DMS114 treated with DMSO at 0.1 percent for 48 hours (cell line): ENCODE measurements at regions not wholly inside any gene's neighbourhood (a gene's known extent, or its start where the extent isn't known, plus 50 kb on each side); places are given as distances from the start of the nearest gene placed in this dataset.
"Not testable (repeated sequence)": the region's sequence is repeated elsewhere in the genome, so short reads cannot be mapped to it uniquely, and the experiment has no call there.

Experiments used
- DNase-seq: peaks from one replicate; lab custom pipeline; 2025; ENCODE audit not compliant: unreplicated experiment; lab: John Stamatoyannopoulos, UW

DNA sequence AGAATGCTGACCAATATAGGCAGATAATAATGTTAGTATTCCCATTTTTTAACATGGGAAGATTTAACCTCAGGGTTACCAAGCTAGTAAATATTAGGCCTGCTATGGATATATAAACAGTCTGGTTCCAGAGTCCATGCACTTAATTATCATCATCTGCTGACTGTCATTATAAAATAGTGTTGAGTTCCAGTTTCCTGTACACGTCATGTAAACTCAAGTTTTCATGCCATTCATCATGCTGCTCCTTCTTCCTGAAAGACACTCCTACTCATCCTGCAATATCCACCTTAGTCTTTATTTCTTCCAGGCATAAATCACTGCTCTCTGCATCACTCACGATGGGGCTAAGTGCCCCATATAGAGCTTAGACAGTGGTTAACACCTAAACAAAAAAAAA lies 420.8 kb upstream of the SPHKAP start:
- no peak for DNase-seq

DNA sequence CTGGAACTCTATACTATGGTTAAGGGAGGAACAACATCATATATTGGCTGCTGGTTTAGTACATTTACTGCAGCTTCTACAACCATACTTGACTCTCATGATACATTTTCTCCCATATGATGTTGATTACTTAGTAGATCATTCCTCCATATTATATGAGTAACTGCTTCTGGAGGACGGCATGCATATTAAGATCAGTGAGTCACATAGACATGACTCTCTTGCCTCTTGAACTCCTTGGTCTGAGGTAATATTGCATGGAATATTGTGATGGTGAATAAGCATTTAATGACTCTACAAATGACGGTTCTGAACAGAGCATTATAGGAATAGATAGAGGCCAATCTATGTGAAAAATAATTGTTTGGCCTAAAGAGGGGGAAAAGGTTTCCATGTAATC lies 418.8 kb upstream of the SPHKAP start:
- DNase-seq: no peak

DNA sequence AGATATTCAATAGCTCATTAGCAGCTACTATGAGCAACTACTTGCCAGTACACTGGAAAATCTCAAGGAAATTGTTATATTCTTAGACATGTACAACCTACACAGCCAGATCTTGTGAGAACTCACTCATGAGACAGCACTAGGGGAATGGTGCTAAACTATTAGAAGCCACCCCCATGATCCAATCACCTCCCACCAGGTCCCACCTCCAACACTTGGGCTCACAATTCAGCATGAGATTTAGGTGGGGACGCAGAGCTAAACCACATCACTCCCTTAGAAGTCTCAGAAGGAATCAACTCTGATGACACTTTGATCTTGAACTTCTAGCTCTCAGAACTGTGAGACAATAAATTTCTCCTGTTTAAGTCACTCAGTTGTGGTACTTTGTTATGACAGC lies 418.3 kb upstream of the SPHKAP start:
- no peak for DNase-seq

DNA sequence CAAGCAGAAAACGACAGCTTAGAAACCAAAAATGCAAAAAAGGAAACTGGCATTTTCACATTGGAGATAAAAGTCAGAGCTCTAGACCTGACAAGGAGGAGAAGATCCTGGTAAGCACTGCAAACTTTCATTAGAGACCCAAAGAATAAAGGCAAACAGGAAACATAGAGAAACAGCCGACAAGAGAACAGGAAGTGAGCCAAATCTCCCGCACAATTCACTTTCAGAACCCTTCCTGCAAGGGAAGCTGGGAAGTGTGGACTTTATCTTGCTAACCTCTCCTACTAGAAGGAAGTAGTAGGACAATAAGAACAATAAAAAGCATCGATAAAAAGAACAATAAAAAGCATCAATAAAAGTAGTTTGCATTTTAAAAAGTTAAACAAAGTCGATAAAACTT lies 417.8 kb upstream of the SPHKAP start:
- DNase-seq: no peak

DNA sequence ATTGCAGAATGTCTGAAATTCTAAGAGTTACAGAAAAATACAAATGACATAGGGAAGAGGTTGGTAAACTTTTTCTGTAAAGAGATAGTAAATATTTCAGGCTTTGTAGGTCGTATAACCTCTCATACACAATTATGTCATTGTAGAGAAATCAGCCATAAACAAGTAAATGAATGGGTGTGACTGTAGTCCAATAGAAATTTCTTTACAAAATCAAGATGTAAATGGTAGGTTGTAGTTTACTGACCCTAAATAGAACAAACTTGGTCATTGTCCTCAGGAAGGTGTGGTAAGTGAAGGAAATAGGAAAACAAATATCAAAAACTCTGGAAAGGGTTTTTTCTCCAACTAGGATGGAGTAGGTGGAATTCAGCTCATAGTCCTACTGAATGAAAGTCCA lies 415.5 kb upstream of the SPHKAP start:
- no peak for DNase-seq

DNA sequence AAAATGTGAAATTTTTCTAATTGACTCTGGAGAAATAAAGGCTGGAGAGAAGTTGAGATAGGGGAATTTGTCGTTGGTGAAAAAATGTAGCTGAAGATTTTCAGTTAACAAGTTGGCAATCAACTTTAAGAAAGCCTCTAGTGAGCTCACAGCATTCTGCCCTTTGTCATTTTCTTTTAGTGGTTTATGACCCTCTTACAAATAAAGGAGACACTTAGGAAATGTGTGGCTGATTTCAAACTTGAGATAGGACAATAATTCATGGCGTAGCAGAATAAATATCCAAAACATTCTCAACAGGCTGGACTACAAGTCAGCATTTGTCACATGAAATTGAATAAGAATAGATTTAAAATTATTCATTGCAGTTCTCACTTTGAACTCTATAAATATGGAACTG lies 412.5 kb upstream of the SPHKAP start:
- DNase-seq: no peak

DNA sequence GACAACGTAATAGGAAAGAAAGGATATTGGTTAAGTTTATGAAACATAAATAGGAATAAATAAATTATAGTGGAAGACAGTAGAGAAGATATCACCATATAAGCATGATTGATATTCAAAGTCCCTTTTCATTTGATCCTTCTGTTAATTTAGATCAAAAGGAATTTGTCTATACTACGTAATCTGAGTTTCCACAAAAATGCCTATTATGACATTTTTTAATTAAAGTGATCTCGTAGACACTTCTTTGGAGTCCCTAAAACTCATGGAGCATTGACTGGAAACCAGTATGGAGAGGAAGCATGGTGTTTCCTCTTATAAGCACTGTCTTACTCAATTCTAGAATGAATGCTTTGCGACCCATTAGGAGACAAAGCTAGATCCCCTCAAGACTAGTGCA lies 411.4 kb upstream of the SPHKAP start:
- DNase-seq: no peak

DNA sequence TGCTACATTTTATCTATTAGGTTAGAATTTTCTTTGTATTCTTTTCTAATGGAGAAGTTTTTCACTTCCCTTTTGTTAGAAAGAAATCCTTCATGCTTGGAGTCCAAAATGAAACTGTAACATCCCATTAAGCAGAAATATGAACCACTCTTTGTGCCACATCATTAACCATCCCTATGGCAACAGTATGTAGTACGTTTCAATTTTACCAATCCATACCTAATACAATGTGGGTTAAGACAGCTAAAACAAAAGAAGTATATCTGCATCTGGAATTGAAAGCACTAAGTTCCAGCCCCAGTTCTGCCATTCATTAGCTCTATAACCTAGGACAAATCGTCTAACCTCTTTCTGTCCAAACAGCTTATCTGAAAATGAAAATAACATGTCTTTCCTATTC lies 409.2 kb upstream of the SPHKAP start:
- no peak for DNase-seq

DNA sequence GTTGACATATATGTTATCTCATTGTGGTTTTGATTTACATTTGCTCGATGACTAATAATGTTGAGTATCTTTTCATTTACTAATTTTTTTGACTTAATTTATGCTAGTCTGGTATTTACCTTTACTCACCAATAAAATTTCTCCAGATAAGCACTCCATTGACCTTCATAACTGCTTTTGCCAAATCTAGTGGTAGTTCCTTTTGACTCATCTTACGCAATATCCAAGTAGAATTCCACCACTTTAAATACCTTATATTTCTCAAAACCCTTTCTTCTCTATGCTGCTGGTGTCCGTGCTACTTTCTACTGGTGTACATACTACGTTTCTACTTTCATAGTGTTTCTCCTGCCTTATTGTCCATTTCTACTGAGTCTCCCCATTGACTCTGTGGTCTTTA lies 407.6 kb upstream of the SPHKAP start:
- no peak for DNase-seq

DNA sequence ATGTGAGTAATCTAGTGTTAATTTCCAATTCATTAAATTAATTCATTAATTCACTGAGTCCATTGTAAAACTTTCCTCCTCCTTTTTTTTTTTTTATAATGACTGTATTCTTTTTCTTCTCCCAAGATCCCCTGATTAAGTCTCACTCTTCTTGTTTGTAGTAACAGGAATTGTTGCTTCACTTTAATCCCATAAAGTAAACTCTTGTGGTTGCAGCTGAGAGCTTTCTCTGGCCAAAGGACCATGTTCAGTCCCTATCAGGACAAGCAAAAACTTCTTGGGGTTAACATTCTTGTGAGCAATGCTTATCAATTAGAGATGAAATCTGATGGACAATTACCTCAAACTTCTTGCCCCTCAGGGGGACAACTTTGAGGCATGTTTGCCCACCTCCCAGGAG lies 400.2 kb upstream of the SPHKAP start:
- no peak for DNase-seq

DNA sequence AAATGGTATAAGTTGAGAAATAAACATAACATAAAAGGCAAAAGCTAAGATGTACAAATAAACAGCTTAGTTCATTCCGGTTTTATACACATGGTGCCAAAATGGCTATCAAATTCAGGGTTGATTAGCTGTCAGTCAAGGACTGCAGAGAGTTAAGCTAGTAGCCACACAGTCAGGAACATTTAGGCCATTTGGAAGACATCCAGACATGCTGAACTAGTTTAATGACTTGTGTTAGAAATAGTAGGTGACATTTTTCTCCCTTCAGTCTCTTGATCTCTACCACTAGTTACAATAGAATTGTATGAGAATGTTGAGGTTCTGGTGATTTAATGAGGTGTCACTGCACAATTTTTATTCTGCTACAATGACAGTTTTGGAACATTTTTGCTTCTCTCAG lies 394.4 kb upstream of the SPHKAP start:
- no peak for DNase-seq

DNA sequence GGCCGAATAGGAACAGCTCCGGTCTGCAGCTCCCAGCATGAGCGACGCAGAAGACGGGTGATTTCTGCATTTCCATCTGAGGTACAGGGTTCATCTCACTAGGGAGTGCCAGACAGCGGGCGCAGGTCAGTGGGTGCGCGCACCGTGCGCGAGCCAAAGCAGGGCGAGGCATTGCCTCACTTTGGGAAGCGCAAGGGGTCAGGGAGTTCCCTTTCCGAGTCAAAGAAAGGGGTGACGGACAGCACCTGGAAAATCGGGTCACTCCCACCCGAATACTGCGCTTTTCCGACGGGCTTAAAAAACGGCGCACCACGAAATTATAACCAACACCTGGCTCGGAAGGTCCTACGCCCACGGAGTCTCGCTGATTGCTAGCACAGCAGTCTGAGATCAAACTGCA lies 386.8 kb upstream of the SPHKAP start:
- not testable (repeated sequence) for DNase-seq

DNA sequence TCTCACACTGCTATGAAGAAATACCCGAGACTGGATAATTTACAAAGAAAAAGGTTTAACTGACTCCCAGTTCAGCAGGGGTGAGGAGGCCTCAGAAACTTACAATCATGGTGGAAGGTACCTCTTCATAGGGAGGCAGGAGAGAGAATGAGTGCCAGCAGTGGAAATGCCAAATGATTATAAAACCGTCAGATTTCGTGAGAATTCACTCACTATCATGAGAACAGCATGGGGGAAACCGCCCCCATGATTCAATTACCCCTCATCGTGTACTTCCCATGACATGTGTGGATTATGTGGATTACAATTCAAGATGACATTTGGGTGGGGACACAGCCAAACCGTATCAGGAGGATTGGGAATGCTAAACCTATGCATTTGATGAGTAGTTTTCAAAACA lies 380.3 kb upstream of the SPHKAP start:
- DNase-seq: no peak

DNA sequence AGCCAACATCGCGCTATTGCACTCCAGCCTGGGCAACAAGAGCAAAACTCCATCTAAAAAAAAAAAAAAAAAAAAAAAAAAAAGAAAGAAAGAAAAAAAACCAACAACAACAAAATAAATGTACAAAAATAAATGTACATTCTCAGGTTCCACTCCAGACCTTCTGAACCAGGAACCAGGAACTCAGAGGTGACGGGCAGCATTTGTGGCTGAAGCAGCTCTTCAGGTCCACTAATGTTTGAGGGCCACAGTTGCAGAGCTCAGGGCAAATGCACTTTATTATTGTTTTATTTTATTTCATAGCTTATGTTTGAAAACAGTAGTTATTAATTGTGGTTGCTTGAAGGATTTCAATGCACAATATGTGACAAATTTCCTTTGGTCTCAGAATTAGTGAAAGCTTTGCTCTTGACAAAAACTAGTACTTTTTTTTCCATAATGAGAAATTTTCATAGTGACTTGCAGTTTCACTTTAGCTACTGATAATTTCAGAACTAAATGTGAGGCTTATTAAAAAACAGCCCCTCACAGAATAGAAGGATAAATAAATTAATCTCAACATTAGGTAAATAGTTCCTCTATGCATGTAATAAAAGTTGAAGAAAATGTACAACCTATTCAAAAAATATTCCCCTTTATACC lies 378.4 kb upstream of the SPHKAP start:
- no peak for DNase-seq

DNA sequence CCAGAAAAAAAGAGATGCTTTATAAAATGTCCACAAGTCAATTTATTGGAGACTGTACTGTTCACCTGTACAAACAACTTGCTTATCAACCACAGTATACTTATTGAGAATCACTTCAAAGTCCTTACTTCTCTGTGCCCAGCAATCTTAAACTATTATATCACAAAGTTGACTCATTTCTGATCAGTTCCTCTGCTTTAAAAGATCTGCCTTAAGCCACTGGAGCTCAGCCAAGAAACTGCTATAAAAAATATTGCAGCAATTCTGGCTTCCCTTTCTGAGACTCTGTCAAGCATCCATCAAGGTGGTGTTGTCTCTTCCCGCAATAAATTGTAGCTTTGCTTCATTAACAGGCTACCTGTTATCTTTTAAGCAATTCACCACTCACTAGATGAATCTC lies 375.2 kb upstream of the SPHKAP start:
- DNase-seq: no peak

DNA sequence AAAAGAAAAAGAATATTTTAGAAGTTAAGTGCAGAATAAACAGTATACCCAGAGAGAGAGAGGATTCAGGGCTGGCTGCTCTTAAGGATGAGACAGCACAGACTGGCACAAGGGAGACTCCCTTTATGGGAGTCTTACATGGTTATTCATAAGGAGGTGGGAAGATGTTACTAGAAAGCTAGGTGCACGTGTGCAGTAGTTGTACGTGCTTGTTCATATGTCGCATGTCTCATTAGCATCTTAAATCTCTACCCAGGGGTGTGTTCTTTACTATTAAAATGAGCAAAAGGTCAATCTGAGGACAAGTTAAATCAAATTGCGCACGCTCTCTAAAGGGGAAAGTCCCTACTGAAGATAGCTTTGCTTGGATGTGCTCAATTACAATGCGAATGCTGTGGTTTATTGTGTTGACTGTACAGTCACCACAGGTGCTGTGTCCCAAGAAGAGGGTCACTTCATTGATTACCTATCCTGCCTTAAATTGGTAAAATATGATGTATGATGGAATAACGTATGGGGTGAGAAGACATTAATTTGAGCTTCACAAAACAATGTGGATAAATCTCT lies 368.0 kb upstream of the SPHKAP start:
- DNase-seq: no peak

DNA sequence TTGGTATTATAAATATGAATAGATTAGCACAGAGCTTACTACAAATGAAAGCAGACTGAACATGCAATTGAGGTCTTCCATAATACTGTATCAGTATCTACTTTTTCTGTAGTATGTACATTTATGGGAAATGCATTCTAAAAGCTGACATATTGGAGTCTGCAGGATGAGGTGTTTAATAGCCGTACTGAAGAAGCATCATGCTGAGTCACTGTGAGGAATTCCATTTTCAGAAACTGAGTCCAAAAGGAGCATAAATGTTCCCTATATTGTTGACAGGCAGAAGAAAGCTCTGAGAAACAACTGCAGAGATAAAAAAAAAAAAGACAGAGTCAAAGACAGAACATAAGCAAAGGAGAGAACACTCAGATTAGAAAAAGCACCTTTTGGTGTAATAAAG lies 366.7 kb upstream of the SPHKAP start:
- no peak for DNase-seq

DNA sequence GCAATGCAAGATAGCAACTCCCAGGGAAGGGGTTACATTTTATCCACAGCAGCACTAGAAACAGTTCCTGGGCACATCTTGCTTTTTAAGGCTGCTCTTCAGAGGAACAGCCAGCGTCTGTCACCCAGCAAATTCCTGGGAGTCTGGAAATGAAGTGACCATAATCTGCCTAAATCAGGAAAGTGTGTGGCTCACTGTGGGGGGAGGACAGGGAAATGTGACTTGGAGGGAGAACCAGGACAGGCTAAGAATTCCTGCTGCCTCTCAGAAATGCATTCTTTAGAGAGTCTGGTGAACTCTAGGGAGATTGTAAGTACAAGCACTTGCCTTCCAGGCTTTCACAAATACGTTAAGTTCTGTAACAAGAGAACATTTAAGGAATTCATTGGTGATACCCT lies 364.3 kb upstream of the SPHKAP start:
- DNase-seq: no peak

DNA sequence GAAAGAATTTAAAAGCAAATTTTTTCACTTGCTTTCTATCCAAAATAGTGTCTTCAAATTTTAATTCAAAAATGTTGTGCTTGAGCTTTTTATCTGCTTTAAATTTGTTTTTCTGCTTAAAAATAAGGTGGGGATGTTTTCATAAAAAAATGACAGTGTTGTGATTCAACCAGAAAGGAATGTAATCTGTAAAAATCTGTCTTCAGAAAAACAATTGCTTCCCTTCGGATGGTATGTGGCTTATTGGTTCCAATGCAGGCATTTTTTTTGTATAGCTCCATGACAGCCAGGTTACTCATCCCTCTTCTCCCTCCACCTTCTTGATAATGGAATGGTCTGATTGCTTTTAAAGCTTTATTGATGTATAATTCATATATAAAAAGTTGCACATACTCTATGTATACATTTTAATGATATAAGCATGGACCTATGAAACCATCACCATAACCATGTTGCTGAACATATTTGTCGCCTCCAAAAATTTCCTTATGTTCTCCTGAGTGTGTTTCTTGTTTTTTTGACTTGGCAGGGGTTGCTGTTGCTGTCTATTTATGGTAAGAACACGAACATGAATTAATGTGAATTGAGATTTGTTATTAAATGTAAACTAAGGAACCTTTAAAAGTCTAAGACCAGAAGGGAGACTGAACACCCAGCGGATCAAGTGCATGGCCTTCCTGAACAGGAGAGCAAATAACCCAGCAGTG lies 363.7 kb upstream of the SPHKAP start:
- no peak for DNase-seq

DNA sequence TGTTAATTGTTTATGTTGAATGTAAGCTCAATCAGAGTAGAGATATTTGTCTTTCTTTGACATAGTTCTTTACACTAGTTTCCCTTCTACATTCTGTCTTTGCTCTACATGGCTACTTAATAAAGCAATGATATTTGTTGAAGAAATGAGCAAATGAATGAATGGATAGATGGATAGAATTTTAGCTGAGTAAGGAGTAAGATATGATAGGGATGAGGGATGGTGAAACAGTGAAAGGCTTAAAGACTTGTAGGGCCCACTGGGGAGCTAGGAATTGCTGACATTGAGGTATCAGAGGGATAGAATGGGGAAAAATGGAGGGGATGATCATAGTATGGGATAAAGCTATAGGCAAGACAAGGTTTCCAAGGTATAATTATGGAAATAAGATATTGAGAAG lies 361.6 kb upstream of the SPHKAP start:
- DNase-seq: no peak

DNA sequence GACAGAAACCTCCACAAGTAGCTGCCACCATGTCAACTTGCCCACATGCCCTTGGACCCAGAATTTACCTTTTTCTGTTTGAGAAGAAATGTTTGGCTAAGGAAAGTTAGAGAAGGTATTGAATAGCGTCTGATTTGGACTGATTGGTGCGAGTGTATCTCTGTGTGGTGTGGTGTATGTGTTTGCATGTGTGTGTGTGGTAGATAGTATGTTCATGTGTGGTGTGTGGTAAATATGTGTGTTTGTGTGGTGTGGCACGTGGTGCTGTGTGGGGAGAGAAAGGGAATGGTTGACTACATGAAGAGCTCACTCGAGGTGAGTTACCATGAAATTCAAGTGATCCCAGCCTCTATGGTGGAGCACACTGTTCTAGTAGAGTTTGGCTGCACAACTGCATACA lies 360.8 kb upstream of the SPHKAP start:
- DNase-seq: no peak

DNA sequence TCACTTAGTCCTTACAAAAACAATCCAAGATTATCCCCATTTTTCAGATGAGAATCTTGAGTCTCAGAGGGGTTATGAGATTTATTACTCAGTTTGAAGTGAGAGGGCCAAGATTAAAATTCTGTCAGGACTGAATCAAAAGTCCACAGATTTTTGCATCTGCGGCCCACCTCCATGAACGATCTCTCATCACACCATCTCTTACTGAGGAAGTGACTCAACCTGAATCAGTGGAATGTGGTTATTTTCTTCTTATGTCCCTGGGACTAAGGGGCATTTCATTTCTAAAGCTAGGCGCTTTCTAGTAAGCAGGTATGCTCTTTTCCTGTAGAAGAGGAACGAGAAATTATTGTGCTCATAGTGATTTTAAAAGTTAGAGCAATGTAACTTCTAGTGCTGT lies 360.3 kb upstream of the SPHKAP start:
- DNase-seq: no peak

DNA sequence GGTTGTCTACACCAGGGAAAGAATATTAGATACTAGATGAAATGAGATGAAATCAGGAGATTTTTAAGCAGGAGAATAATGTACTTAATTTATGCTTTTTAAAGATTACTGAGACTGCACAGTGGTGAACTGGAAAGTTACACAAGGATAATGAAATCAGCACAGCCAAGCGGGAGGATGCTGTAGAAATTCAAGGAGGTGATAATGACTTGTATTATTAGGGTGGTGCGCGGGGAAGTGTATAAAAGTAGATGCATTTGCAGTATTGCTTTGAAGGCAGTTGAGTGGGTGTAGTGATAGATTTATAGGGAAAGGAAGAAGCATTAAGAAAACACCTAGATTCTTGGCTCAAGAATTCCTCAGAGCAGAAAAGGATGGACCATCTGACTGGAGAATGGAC lies 359.5 kb upstream of the SPHKAP start:
- DNase-seq: no peak
